Activated T-cell treated with anti-CD3 and anti-CD28 coated beads, Interleukin-2, amount 50 U/mL, for 72 hours (primary cell): ENCODE measurements at regions not wholly inside any gene's neighbourhood (a gene's known extent, or its start where the extent isn't known, plus 50 kb on each side); places are given as distances from the start of the nearest gene placed in this dataset.
"Not testable (repeated sequence)": the region's sequence is repeated elsewhere in the genome, so short reads cannot be mapped to it uniquely, and the experiment has no call there.

ENCODE experiments used
- ATAC-seq, 2 donors: fragments of 150-1000 bp; cut with Tn5 transposase; replicated peaks in 1 of 2; 2 replicates each; pipeline ENCODE4 v1.10.0; 2021; ENCODE audit warnings: moderate library complexity in 2 of 2, mild to moderate bottlenecking in 1 of 2
- DNase-seq, 2 donors: peaks; one replicate each; pipeline ENCODE4 v3.0.0; 2021 to 2022; ENCODE audit warnings: mixed read lengths in 1 of 2
- H3K27ac Mint-ChIP-seq: one replicate; pipeline ENCODE4 v1.8.0; 2022; ENCODE audit warnings: mild to moderate bottlenecking, moderate library complexity, mixed read lengths
- H3K27me3 Mint-ChIP-seq: one replicate; pipeline ENCODE4 v1.8.0; 2022; ENCODE audit warnings: low read depth, mixed read lengths
- H3K36me3 Mint-ChIP-seq, 2 donors: one replicate each; pipeline ENCODE4 v1.8.0; 2022; ENCODE audit warnings: mixed read lengths in 2 of 2, mild to moderate bottlenecking in 1 of 2; ENCODE audit not compliant: insufficient read depth in 2 of 2
- H3K4me1 Mint-ChIP-seq: one replicate; pipeline ENCODE4 v1.8.0; 2022; ENCODE audit warnings: low read depth, mixed read lengths
- H3K4me3 Mint-ChIP-seq, 2 donors: one replicate each; pipeline ENCODE4 v1.8.0; 2022; ENCODE audit warnings: mild to moderate bottlenecking in 2 of 2, mixed read lengths in 2 of 2, moderate library complexity in 2 of 2
- H3K9me3 Mint-ChIP-seq, 2 donors: one replicate each; pipeline ENCODE4 v1.8.0; 2022; ENCODE audit warnings: mixed read lengths in 2 of 2

DNA sequence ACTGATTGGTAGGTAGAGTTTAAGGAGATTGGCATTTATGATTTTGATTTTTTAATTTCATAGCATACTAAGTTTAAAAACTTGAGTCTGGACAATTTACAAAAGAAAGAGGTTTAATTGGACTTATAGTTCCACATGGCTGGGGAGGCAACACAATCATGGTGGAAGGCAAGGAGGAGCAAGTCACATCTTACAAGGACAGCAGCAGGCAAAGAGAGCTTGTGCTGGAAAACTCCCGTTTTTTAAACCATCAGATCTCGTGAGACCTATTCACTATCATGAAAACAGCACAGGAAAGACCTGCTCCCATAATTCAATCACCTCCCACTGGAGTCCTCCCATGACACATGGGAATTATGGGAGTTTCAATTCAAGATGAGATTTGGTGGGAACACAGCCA lies 630.9 kb upstream of the NR2F2 start:
- Mint-ChIP-seq H3K4me3 (no peak overlapping the region), H3K36me3 (peaks cover 10 to 12% of the 10 kb centered on the region in 2 donors), H3K27ac (no peak overlapping the region), H3K27me3 (peaks cover 7% of the 10 kb centered on the region), H3K4me1 (no peaks in the 10 kb centered on the region), H3K9me3 (peaks cover 14 to 18% of the 10 kb centered on the region in 2 donors)
- ATAC-seq, result no peak
- DNase-seq, result no peak

DNA sequence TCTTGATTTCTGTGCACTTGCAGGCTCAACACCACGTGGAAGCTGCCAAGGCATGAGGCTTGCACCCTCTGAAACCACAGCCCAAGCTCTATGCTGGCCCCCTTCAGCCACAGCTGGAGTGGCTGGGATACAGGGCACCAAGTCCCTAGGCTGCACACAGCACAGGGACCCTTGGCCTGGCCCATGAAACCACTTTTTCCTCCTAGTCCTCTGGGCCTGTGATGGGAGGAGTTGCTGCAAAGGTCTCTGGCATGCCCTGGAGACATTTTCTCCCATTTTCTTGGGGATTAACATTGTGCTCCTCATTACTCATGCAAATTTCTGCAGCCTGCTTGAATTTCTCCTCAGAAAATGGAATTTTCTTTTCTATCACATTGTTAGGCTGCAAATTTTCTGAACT lies 629.8 kb upstream of the NR2F2 start:
- Mint-ChIP-seq H3K36me3 (peaks cover 10 to 12% of the 10 kb centered on the region in 2 donors), H3K9me3 (peaks cover 12 to 14% of the 10 kb centered on the region in 2 donors)
- not testable (repeated sequence) for H3K27ac Mint-ChIP-seq, H3K4me3 Mint-ChIP-seq, H3K4me1 Mint-ChIP-seq, H3K27me3 Mint-ChIP-seq, DNase-seq, ATAC-seq

DNA sequence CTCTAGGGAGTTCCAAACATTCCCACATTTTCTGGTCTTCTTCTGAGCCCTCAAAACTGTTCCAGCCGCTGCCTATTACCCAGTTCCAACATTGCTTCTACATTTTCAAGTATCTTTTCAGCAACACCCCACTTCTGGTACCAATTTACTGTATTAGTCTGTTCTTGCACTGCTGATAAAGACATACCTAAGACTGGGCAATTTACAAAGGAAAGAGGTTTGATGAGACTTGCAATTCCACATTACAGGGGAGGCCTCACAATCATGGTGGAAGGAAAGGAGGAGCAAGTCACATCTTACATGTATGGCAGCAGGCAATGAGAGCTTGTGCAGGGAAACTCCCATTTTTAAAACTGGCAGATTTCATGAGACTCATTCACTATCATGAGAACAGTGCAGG lies 629.1 kb upstream of the NR2F2 start:
- H3K36me3 Mint-ChIP-seq, result peaks cover 10 to 12% of the 10 kb centered on the region in 2 donors
- H3K4me1 Mint-ChIP-seq, result no peaks in the 10 kb centered on the region
- H3K9me3 Mint-ChIP-seq, result peaks cover 13 to 14% of the 10 kb centered on the region in 2 donors
- peaks cover 7% of the 10 kb centered on the region for H3K27me3 Mint-ChIP-seq
- ATAC-seq (no peak), DNase-seq (no peak)
- no peak overlapping the region for H3K27ac Mint-ChIP-seq
- H3K4me3 Mint-ChIP-seq, result no peak overlapping the region

DNA sequence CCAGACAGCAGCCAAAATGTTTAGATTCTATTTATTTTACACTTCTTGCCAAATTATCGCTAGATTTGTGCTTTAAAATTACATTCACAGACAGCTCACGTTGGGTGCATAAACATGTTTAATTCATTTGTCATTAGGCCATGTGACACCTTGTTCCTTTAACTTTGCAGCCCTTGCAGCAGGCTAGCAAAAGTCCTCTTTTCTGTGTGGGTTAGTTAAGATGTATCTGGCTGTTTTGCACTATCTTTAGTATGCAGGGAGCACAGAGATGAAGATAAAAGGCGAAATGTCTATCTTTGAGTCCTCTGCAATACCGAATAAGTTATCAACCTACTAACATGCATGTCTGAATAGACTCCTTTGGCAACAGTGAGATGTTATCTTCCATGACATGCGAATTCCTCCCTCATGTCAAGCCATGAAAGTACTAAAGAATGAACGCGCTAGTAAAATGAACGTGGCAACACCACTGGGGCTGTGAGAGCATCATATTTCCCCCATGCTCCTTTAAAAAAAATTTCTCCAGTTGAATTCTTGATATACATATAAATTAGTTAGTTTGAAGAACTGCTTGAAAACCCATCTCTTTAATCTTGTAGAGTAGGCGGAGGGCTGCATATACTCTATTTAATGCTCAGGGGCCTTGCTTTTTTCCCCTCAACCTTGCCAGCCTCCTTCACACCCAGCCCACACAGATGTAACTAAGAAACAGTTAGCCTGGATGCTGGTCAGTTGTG lies 620.4 kb upstream of the NR2F2 start:
- no peaks in the 10 kb centered on the region for H3K36me3 Mint-ChIP-seq
- no peak for ATAC-seq
- H3K9me3 Mint-ChIP-seq, result peaks cover 3 to 4% of the 10 kb centered on the region in 2 donors

DNA sequence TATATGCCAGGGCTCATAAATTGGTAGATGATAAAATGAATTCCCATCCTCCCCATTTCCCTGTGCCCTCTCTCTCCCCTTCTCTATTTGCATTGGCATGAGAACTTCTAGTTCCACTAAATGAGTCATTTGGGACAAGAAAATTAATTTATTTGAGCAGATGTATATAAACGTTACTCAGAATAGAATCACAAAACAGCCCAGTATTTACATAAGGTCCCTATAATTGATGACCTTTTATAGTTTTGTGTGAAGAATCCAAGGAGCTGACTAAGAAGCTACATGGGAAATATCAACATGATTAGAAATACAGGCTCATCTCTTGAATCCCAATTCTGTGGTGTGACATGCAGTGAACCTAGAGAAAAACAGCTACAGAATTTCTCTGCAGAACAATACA lies 617.7 kb upstream of the NR2F2 start:
- H3K27me3 Mint-ChIP-seq, result no peaks in the 10 kb centered on the region
- no peak for ATAC-seq
- no peak overlapping the region for H3K4me3 Mint-ChIP-seq
- no peak overlapping the region for H3K27ac Mint-ChIP-seq
- H3K4me1 Mint-ChIP-seq, result no peaks in the 10 kb centered on the region
- DNase-seq, result no peak
- no peaks in the 10 kb centered on the region for H3K36me3 Mint-ChIP-seq
- peaks cover 0 to 4% of the 10 kb centered on the region in 2 donors for H3K9me3 Mint-ChIP-seq

More for the DNA sequence above, 620.4 kb upstream of the NR2F2 start:
- H3K27me3 Mint-ChIP-seq, result no peaks in the 10 kb centered on the region
- no peak for DNase-seq
- H3K4me3 Mint-ChIP-seq, result no peak overlapping the region
- H3K4me1 Mint-ChIP-seq, result no peaks in the 10 kb centered on the region
- H3K27ac Mint-ChIP-seq, result no peak overlapping the region

DNA sequence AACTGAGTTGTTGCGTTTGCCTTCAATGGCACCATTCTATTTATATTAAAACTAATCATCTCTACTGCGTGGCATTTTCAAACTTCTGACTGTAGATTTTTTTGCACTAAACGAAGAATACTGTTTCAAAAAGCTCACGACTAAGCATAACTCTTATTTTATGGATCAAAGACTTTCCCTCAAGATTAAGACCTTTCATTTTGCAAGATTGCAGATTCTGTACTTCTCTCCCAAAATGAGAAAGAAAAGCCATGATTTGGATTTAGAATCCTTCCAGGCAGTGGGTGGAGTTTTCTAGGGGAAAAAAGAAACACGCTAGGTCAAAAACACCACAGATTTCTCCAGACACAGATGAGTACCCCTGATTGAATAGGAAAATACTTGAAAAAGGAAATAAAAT lies 617.2 kb upstream of the NR2F2 start:
- Mint-ChIP-seq H3K27me3 (no peaks in the 10 kb centered on the region), H3K9me3 (peaks cover 0 to 4% of the 10 kb centered on the region in 2 donors), H3K4me1 (no peaks in the 10 kb centered on the region), H3K36me3 (no peaks in the 10 kb centered on the region), H3K27ac (no peak overlapping the region), H3K4me3 (no peak overlapping the region)
- ATAC-seq (no peak), DNase-seq (no peak)

DNA sequence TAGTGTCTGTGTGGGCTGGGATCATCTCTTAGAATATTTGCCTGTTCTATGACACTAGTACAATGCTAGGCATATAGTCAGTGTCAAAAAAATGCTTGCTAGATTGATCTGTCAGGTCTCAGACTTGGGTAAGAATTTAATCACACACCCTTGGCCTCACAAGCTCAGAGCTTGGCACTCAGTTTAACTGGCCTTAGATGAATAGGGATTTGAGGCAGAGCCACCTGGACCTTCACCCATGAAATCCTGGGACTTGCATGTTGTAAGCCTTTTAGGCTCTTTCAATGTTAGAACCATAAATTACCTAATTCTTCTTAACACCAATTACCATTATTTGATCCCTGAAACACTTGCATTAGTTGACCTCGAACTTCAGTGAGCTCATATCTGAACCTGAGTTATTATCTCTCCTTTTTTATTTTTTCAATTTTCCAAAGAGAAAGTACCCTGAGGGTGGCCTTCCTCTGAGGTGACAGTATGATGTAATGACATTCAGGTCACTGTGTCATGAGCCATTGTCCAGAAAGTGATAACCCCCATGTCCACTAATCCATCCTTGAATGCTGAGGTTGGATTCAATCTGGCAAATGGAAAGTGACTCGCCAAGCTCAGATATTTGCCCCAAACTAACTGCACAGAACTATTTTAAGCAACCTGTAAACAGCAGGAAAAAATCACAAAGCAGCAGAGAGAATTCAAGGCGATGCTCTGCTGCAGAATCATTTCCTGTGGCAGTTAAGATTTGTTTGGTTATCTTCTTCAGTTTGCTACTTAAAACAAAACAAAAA lies 615.2 kb upstream of the NR2F2 start:
- Mint-ChIP-seq H3K4me1 (no peaks in the 10 kb centered on the region), H3K36me3 (no peaks in the 10 kb centered on the region), H3K4me3 (no peak overlapping the region), H3K27me3 (no peaks in the 10 kb centered on the region), H3K9me3 (peaks cover 0 to 4% of the 10 kb centered on the region in 2 donors), H3K27ac (no peak overlapping the region)
- ATAC-seq, result no peak
- no peak for DNase-seq

DNA sequence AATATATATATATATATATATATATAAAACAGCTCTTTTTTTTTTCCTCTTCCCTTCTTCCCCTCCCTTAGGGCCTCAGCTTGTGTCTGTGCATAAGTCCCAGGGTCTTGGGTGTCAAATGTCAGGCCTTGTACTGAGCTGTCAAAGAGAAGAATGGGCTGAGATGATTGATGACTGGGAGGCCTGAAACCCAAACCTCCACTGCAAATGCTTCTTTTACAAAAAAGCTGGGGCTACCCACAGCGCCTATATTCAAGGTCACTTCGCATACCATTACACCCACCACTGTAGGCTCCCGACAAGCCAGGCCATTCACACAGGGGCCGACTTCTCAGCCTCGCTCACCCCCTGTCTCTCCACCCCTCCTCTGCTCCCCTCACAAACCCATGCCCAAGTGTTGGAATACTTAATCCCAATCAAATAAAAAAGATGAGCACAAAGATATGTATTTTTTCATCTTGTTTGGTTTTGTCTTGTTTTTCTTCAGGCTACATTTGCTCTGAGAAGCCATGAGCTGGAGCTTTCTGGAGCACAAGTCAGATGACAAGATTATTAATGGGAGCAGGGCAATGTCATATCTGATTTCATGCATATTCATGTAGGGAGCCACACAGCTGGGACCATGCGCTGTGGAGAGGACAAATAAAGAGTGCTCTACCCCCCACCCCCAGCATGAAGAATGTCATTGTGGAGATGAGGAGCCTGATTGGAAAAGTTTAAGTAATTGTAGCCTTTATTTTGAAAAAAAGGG lies 614.4 kb upstream of the NR2F2 start:
- Mint-ChIP-seq H3K27ac (no peak overlapping the region), H3K36me3 (no peaks in the 10 kb centered on the region), H3K9me3 (peaks cover 0 to 4% of the 10 kb centered on the region in 2 donors), H3K4me1 (no peaks in the 10 kb centered on the region), H3K27me3 (no peaks in the 10 kb centered on the region), H3K4me3 (no peak overlapping the region)
- no peak for DNase-seq
- ATAC-seq, result no peak

DNA sequence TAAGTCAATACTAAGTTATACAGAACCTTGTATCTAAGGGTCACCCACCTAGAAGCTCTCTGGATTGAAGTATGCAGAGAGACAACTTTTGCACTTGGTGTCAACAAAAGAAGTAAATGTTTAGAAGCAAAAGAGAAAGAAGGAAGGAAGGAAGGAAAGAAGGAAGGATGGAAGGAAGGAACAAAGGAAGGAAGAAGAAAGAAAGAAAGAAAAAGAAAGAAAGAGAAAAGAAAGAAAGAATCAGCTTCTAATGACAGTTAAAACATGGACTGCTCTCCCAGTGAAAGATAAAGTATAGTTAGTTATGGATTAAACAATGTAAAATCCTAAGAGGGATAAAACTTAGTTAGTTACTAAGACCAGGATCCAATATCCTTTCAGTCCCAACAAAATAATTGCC lies 613.8 kb upstream of the NR2F2 start:
- ATAC-seq (no peak), DNase-seq (no peak)
- Mint-ChIP-seq H3K27ac (no peak overlapping the region), H3K4me1 (no peaks in the 10 kb centered on the region), H3K36me3 (no peaks in the 10 kb centered on the region), H3K4me3 (no peak overlapping the region), H3K27me3 (no peaks in the 10 kb centered on the region), H3K9me3 (peaks cover 0 to 3% of the 10 kb centered on the region in 2 donors)

DNA sequence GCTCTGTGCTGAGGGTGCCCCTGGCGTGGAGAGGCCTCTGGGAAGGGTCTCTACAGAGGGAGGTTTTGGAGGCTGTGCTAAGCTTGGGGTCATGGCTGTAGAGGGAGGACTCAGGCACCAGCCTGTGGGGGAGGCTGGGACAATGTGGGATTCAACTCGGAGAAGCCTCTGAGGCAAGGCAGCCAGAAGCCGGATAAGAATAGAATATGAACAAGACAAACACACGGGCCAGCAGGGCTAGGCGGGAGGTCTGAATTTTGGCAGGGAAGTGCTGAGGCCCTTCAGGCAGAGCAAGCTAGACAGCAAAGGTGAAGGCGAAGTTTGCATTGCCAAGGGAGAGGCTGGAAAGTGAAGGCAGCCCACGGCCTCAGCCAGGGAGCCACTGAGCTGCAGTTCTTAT lies 612.1 kb upstream of the NR2F2 start:
- Mint-ChIP-seq H3K4me1 (no peaks in the 10 kb centered on the region), H3K4me3 (no peak overlapping the region)

DNA sequence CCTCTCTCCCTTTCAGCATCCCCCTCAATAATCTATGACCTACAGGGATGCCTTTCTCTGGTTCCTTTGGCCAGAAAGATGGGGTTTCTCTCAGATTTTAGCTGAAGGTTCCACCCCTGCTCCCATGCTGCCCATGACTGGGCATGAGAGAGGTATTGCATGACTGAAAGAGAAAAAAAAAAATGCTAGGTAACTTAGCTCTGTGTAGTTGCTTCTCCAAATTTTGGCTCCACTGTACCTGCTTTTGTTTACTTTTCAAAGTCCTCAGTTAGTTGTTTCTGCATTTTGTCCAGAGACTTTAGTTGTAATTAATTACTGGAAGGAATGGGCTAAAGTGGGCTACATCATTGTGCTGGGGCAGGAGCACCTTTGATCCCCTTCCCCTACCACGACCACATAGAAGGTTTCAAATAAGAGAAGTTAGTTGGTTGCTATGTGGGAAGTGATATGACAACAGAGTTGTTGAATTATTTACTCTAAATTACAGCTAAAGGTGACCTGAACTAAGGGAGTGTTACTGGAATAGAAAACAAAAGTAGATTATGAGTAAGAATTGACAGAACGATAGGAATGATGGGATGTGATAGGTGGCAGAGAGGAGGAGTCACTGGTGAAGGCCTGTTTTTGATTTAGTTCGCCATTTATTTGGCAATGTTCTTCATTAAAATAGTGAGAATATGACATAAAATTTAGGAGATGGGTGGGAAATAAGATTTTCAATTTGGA lies 605.4 kb upstream of the NR2F2 start:
- H3K4me3 Mint-ChIP-seq, result no peak overlapping the region
- H3K27me3 Mint-ChIP-seq, result peaks cover 4% of the 10 kb centered on the region

More for the DNA sequence above, 612.1 kb upstream of the NR2F2 start:
- DNase-seq (no peak), ATAC-seq (no peak)
- Mint-ChIP-seq H3K27ac (no peak overlapping the region), H3K9me3 (no peaks in the 10 kb centered on the region), H3K27me3 (no peaks in the 10 kb centered on the region), H3K36me3 (no peaks in the 10 kb centered on the region)

DNA sequence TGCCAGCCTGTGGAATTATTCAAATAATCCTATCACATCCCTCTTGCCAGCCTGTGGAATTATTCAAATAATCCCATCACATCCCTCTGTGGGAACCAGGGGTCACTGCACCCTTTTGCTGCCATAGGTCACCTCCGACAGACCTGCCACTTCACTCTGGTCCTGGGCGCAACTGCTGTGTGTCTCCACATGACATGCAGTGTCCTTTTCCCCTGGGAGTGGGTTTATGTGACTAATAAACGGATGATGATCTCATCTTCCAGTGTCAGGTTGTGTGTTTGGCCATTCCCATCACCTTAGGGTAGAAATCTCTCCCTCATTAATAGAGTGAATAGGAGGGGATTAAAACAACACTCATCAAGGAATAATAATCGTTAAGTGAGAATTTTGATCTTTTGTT lies 603.6 kb upstream of the NR2F2 start:
- Mint-ChIP-seq H3K27me3 (peaks cover 4% of the 10 kb centered on the region), H3K36me3 (no peaks in the 10 kb centered on the region), H3K4me3 (no peak overlapping the region), H3K4me1 (no peaks in the 10 kb centered on the region), H3K9me3 (peaks cover 0 to 3% of the 10 kb centered on the region in 2 donors), H3K27ac (no peak overlapping the region)
- no peak for DNase-seq
- ATAC-seq, result no peak

More for the DNA sequence above, 605.4 kb upstream of the NR2F2 start:
- no peak for ATAC-seq
- DNase-seq, result no peak
- Mint-ChIP-seq H3K27ac (no peak overlapping the region), H3K9me3 (peaks cover 0 to 2% of the 10 kb centered on the region in 2 donors), H3K36me3 (no peaks in the 10 kb centered on the region), H3K4me1 (no peaks in the 10 kb centered on the region)
